GM10266 (cell line): ENCODE measurements at regions not wholly inside any gene's neighbourhood (a gene's known extent, or its start where the extent isn't known, plus 50 kb on each side); places are given as distances from the start of the nearest gene placed in this dataset.

Experiments used
- DNase-seq: peaks from one replicate; pipeline ENCODE4 v3.0.0; 2012; ENCODE audit errors: extremely low spot score
- CTCF ChIP-seq: IDR thresholded peaks from 2 replicates; pipeline ENCODE4 v1.5.1; 2012; ENCODE audit warnings: mild to moderate bottlenecking, low read depth; ENCODE audit not compliant: control insufficient read depth, insufficient read depth; ENCODE audit errors: missing control alignments

GRCh38 chr7:118735441-118735840 is 510.9 kb downstream of the ANKRD7 start:
- DNase-seq = no peak
- TF ChIP-seq CTCF = no peak

- DNase-seq = no peak
- TF ChIP-seq CTCF = no peak
Measured at GRCh38 chr7:118737935-118738334, 513.4 kb downstream of the ANKRD7 start.

GRCh38 chr7:118745927-118746326 is 521.4 kb downstream of the ANKRD7 start:
- no peak for TF ChIP-seq CTCF
- DNase-seq = no peak

- DNase-seq = no peak
- TF ChIP-seq CTCF = no peak
Measured at GRCh38 chr7:118747473-118747872, 523.0 kb downstream of the ANKRD7 start.

- no peak for TF ChIP-seq CTCF
- no peak for DNase-seq
Measured at GRCh38 chr7:118753479-118753878, 529.0 kb downstream of the ANKRD7 start.

GRCh38 chr7:118754608-118755007 is 530.1 kb downstream of the ANKRD7 start:
- no peak for DNase-seq
- no peak for TF ChIP-seq CTCF

- TF ChIP-seq CTCF = no peak
- DNase-seq = no peak
Measured at GRCh38 chr7:118755067-118755625, 530.6 kb downstream of the ANKRD7 start.
